H9 (cell line): ENCODE measurements at regions not wholly inside any gene's neighbourhood (a gene's known extent, or its start where the extent isn't known, plus 50 kb on each side); places are given as distances from the start of the nearest gene placed in this dataset.

Experiments
- DNase-seq: peaks from one replicate; pipeline ENCODE4 v3.0.0-alpha.2; 2017
- H2AFZ ChIP-seq: one replicate; pipeline ENCODE4 v1.6.1; 2013; ENCODE audit warnings: mild to moderate bottlenecking, low read length, control low read depth, moderate library complexity
- H2AK5ac ChIP-seq: 2 replicates; pipeline ENCODE4 v1.6.1; 2013; ENCODE audit warnings: low read length, control low read depth, mixed read lengths; ENCODE audit not compliant: insufficient read length
- H2BK120ac ChIP-seq: one replicate; pipeline ENCODE4 v1.6.1; 2013; ENCODE audit warnings: low read depth, mild to moderate bottlenecking, low read length, control low read depth, inconsistent platforms; ENCODE audit not compliant: poor library complexity, severe bottlenecking
- H2BK12ac ChIP-seq: 2 replicates; pipeline ENCODE4 v1.6.1; 2013; ENCODE audit warnings: low read length, control low read depth, mixed read lengths, low read depth; ENCODE audit not compliant: insufficient read length
- H2BK15ac ChIP-seq: 2 replicates; pipeline ENCODE4 v1.6.1; 2013; ENCODE audit warnings: low read depth, low read length, control low read depth
- H2BK20ac ChIP-seq: one replicate; pipeline ENCODE4 v1.6.1; 2013; ENCODE audit warnings: low read depth, mild to moderate bottlenecking, low read length, control low read depth, inconsistent platforms; ENCODE audit not compliant: poor library complexity, severe bottlenecking
- H2BK5ac ChIP-seq: 2 replicates; pipeline ENCODE4 v1.6.1; 2013; ENCODE audit warnings: low read length, control low read depth, mixed read lengths; ENCODE audit not compliant: insufficient read length
- H3K14ac ChIP-seq: 2 replicates; pipeline ENCODE4 v1.6.1; 2013; ENCODE audit warnings: low read length, control low read depth; ENCODE audit not compliant: insufficient read depth
- H3K18ac ChIP-seq: 2 replicates; pipeline ENCODE4 v1.6.1; 2013; ENCODE audit warnings: low read depth, mild to moderate bottlenecking, mixed read lengths, low read length, control low read depth; ENCODE audit not compliant: insufficient read length
- H3K23ac ChIP-seq: 2 replicates; pipeline ENCODE4 v1.6.1; 2013; ENCODE audit warnings: low read length, control low read depth, mixed read lengths, low read depth; ENCODE audit not compliant: insufficient read length
- H3K23me2 ChIP-seq: 2 replicates; pipeline ENCODE4 v1.6.1; 2013; ENCODE audit warnings: low read depth, mild to moderate bottlenecking, mixed read lengths, low read length, control low read depth; ENCODE audit not compliant: insufficient read length, poor library complexity, severe bottlenecking
- H3K27ac ChIP-seq: 2 replicates; pipeline ENCODE4 v1.5.1; 2013; ENCODE audit warnings: low read length, control low read depth, mixed read lengths, low read depth; ENCODE audit not compliant: insufficient read length
- H3K27me3 ChIP-seq: 2 replicates; pipeline ENCODE4 v1.6.1; 2013; ENCODE audit warnings: low read length, control low read depth, inconsistent platforms; ENCODE audit not compliant: insufficient read depth
- H3K4ac ChIP-seq: 2 replicates; pipeline ENCODE4 v1.6.1; 2013; ENCODE audit warnings: low read depth, mild to moderate bottlenecking, control low read depth, inconsistent platforms, low read length, moderate library complexity
- H3K4me1 ChIP-seq: 2 replicates; pipeline ENCODE4 v1.6.1; 2013; ENCODE audit warnings: low read length, control low read depth, inconsistent platforms; ENCODE audit not compliant: insufficient read depth
- H3K4me2 ChIP-seq: 2 replicates; pipeline ENCODE4 v1.6.1; 2013; ENCODE audit warnings: low read length, control low read depth, mixed read lengths; ENCODE audit not compliant: insufficient read length, insufficient read depth
- H3K56ac ChIP-seq: 2 replicates; pipeline ENCODE4 v1.6.1; 2013; ENCODE audit warnings: low read depth, mild to moderate bottlenecking, mixed read lengths, low read length, control low read depth; ENCODE audit not compliant: insufficient read length
- H3K79me1 ChIP-seq: 2 replicates; pipeline ENCODE4 v1.6.1; 2013; ENCODE audit warnings: low read depth, mild to moderate bottlenecking, moderate library complexity, low read length, control low read depth, inconsistent platforms; ENCODE audit not compliant: insufficient read depth, poor library complexity, severe bottlenecking
- H3K79me2 ChIP-seq: 2 replicates; pipeline ENCODE4 v1.6.1; 2013; ENCODE audit warnings: low read length, control low read depth, inconsistent platforms; ENCODE audit not compliant: insufficient read depth
- H3K9ac ChIP-seq: 2 replicates; pipeline ENCODE4 v1.6.1; 2013; ENCODE audit warnings: low read length, control low read depth, mixed read lengths; ENCODE audit not compliant: insufficient read length; ENCODE audit errors: extremely low read depth
- H3K9me3 ChIP-seq: one replicate; pipeline ENCODE4 v1.6.1; 2013; ENCODE audit warnings: low read depth, low read length, inconsistent platforms; ENCODE audit not compliant: control insufficient read depth
- H3T11ph ChIP-seq: one replicate; pipeline ENCODE4 v1.6.1; 2013; ENCODE audit warnings: mild to moderate bottlenecking, low read length, control low read depth, inconsistent platforms
- H4K20me1 ChIP-seq: one replicate; pipeline ENCODE4 v1.6.1; 2013; ENCODE audit not compliant: control insufficient read depth, insufficient read length, insufficient read depth
- H4K5ac ChIP-seq: 2 replicates; pipeline ENCODE4 v1.6.1; 2013; ENCODE audit warnings: low read depth, mild to moderate bottlenecking, mixed read lengths, low read length, control low read depth; ENCODE audit not compliant: insufficient read length
- H4K8ac ChIP-seq: replicated peaks from 2 replicates; pipeline ENCODE4 v1.6.1; 2013; ENCODE audit warnings: low read length, control low read depth, mixed read lengths, low read depth; ENCODE audit not compliant: insufficient read length
- H4K91ac ChIP-seq: 2 replicates; pipeline ENCODE4 v1.6.1; 2013; ENCODE audit warnings: low read depth, mild to moderate bottlenecking, moderate library complexity, mixed read lengths, low read length, control low read depth; ENCODE audit not compliant: insufficient read length
- H3K27ac Mint-ChIP-seq, 3 experiments: 2 replicates in 2 of 3; 3 replicates in 1 of 3; pipeline ENCODE4 v1.8.0; 2020 to 2021; ENCODE audit warnings: mixed read lengths in 3 of 3, mild to moderate bottlenecking in 1 of 3, moderate library complexity in 1 of 3
- H3K27me3 Mint-ChIP-seq: 2 replicates; pipeline ENCODE4 v1.8.0; 2021; ENCODE audit warnings: low read depth, mild to moderate bottlenecking, moderate library complexity, mixed read lengths
- H3K36me3 Mint-ChIP-seq, 3 experiments: 2 replicates in 2 of 3; 3 replicates in 1 of 3; pipeline ENCODE4 v1.8.0; 2020 to 2021; ENCODE audit warnings: low read depth in 3 of 3, mixed read lengths in 3 of 3; ENCODE audit not compliant: insufficient read depth in 1 of 3
- H3K4me1 Mint-ChIP-seq, 2 experiments: 2 replicates each; pipeline ENCODE4 v1.8.0; 2020; ENCODE audit warnings: mixed read lengths in 2 of 2
- H3K4me3 Mint-ChIP-seq, 2 experiments: 2 replicates in 1 of 2; 3 replicates in 1 of 2; pipeline ENCODE4 v1.8.0; 2020 to 2021; ENCODE audit warnings: mild to moderate bottlenecking in 2 of 2, mixed read lengths in 2 of 2, moderate library complexity in 1 of 2
- H3K9me3 Mint-ChIP-seq, 2 experiments: 2 replicates in 1 of 2; 3 replicates in 1 of 2; pipeline ENCODE4 v1.8.0; 2020; ENCODE audit warnings: mild to moderate bottlenecking in 2 of 2, mixed read lengths in 2 of 2, moderate library complexity in 1 of 2
- CTCF ChIP-seq: fragments of 200-600 bp; sonication (generic); conservative IDR thresholded peaks from 3 replicates; pipeline ENCODE4 v1.8.0; 2021; ENCODE audit warnings: antibody characterized with exemption, mild to moderate bottlenecking
- WGBS: extraction: QIAGEN DNeasy Blood & Tissue Kit; methylation state at CpG from one replicate; pipeline ENCODE4 v1.1.7; 2013; ENCODE audit warnings: missing lambda C conversion rate, low lambda C conversion rate, mixed read lengths; ENCODE audit not compliant: insufficient read length; ENCODE audit errors: extremely low coverage; 5-methylcytosine and 5-hydroxymethylcytosine counted together

DNA sequence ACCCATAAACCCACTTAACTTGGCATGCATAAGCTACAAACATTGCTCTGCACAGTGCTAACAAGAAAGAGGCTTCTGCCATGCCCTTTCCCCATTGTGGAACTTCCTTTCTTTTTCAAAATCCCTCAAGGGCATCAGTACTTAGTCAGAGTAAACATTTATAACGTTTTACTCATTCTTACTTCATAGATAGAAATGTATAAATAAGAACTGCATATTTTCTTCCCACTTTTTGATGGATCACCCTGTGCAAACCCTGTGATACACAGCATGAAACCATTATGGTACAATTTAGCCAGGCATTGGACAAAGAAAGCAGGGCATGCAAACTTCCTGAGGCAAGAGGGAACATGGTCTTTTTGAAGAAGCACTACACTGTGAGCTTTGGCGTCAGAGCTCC is 113.8 kb upstream of the FOXG1 start:
- H4K91ac ChIP-seq = no peak overlapping the region
- DNase-seq = no peak
- no peak overlapping the region for H3T11ph ChIP-seq
- Mint-ChIP-seq H3K27ac (no peak overlapping the region; a peak in 1 of 7 replicates), H3K9me3 (peaks cover 0 to 3% of the 10 kb centered on the region in 2 experiments; a peak in 2 of 5 replicates), H3K27me3 (peaks cover 2% of the 10 kb centered on the region; the same call in 1 of the 2 replicates), H3K36me3 (0 out of 7 replicates have a peak, but pooled peaks cover 0 to 3% (median 2%) of the 10 kb centered on the region in 3 experiments), H3K4me3 (no peak overlapping the region), H3K4me1 (peaks cover 12 to 18% of the 10 kb centered on the region in 2 experiments)
- no peaks in the 10 kb centered on the region; the same call in 1 of the 2 replicates for H3K4me1 ChIP-seq
- H3K56ac ChIP-seq = no peak overlapping the region
- no peak overlapping the region for H2AK5ac ChIP-seq
- H3K4ac ChIP-seq = no peak overlapping the region
- no peak overlapping the region for H3K4me2 ChIP-seq
- H3K79me2 ChIP-seq = no peaks in the 10 kb centered on the region
- no peak overlapping the region for H3K14ac ChIP-seq
- H2BK5ac ChIP-seq = no peak overlapping the region
- no peak overlapping the region for H3K23ac ChIP-seq
- no peaks in the 10 kb centered on the region for H3K9me3 ChIP-seq
- H4K20me1 ChIP-seq = no peaks in the 10 kb centered on the region
- no peak for TF ChIP-seq CTCF
- no peak overlapping the region for H2BK120ac ChIP-seq
- H3K27ac ChIP-seq = no peak overlapping the region
- H2AFZ ChIP-seq = no peak overlapping the region
- H2BK15ac ChIP-seq = no peak overlapping the region
- WGBS = no CpG with 5 or more reads among the region's 2 CpGs
- no peak overlapping the region for H4K8ac ChIP-seq
- H3K9ac ChIP-seq = no peak overlapping the region
- no peak overlapping the region for H4K5ac ChIP-seq
- no peaks in the 10 kb centered on the region for H3K27me3 ChIP-seq
- no peaks in the 10 kb centered on the region for H3K23me2 ChIP-seq
- no peak overlapping the region for H3K18ac ChIP-seq
- no peak overlapping the region for H2BK12ac ChIP-seq
- H3K79me1 ChIP-seq = no peaks in the 10 kb centered on the region
- no peak overlapping the region for H2BK20ac ChIP-seq
